GM12801 (cell line): ENCODE measurements at regions not wholly inside any gene's neighbourhood (a gene's known extent, or its start where the extent isn't known, plus 50 kb on each side); places are given as distances from the start of the nearest gene placed in this dataset.

Experiments used
- CTCF ChIP-seq: IDR thresholded peaks from one replicate; pipeline ENCODE4 v1.5.1; 2011; ENCODE audit warnings: control low read depth; ENCODE audit not compliant: insufficient read length; ENCODE audit errors: extremely low read depth

- no peak for TF ChIP-seq CTCF
These were observed 320.2 kb downstream of the GRIN2B start for GRCh38 chr12:13661005-13661887.

GRCh38 chr12:13654456-13654855 is 326.9 kb downstream of the GRIN2B start:
- no peak for TF ChIP-seq CTCF

- TF ChIP-seq CTCF, result no peak
These were observed 329.3 kb downstream of the GRIN2B start for GRCh38 chr12:13652105-13652504.

GRCh38 chr12:13635709-13636108 is 345.7 kb downstream of the GRIN2B start:
- TF ChIP-seq CTCF, result no peak

GRCh38 chr12:13631873-13632272 is 349.5 kb downstream of the GRIN2B start:
- TF ChIP-seq CTCF, result no peak

- no peak for TF ChIP-seq CTCF
These were observed 351.0 kb downstream of the GRIN2B start for GRCh38 chr12:13630354-13630753.

- TF ChIP-seq CTCF, result no peak
These were observed 353.3 kb downstream of the GRIN2B start for GRCh38 chr12:13628067-13628466.
